ENCODE measurements at regions not wholly inside any gene's neighbourhood (a gene's known extent, or its start where the extent isn't known, plus 50 kb on each side); places are given as distances from the start of the nearest gene placed in this dataset.

- no peaks in the 10 kb centered on the region for H3K36me3 Mint-ChIP-seq (ENCODE audit: insufficient read depth, unreplicated experiment)
- H3K4me3 Mint-ChIP-seq (ENCODE audit: unreplicated experiment) = no peak overlapping the region
- no peak for DNase-seq (ENCODE audit: unreplicated experiment)
- POLR2A ChIA-PET = no interaction called here
- H3K9me3 Mint-ChIP-seq (ENCODE audit: unreplicated experiment) = no peaks in the 10 kb centered on the region
- CTCF ChIA-PET = interaction anchor here (0.8 to 1.8 kb wide), 2 partner anchors 10 to 1833 kb away, joined by 3 to 6 read pairs; no protein-coding TSS in a partner anchor
- intact Hi-C loops (cut with micrococcal nuclease) = no loop called here
- H3K27ac Mint-ChIP-seq (ENCODE audit: low read depth, unreplicated experiment) = no peak overlapping the region
- no peaks in the 10 kb centered on the region for H3K4me1 Mint-ChIP-seq (ENCODE audit: insufficient read depth, unreplicated experiment)
- H3K27me3 Mint-ChIP-seq (ENCODE audit: insufficient read depth, unreplicated experiment) = peaks cover 12% of the 10 kb centered on the region
- BruUV-seq (replicated peaks) = no TSS peak
- TF ChIP-seq, protein P1, sequence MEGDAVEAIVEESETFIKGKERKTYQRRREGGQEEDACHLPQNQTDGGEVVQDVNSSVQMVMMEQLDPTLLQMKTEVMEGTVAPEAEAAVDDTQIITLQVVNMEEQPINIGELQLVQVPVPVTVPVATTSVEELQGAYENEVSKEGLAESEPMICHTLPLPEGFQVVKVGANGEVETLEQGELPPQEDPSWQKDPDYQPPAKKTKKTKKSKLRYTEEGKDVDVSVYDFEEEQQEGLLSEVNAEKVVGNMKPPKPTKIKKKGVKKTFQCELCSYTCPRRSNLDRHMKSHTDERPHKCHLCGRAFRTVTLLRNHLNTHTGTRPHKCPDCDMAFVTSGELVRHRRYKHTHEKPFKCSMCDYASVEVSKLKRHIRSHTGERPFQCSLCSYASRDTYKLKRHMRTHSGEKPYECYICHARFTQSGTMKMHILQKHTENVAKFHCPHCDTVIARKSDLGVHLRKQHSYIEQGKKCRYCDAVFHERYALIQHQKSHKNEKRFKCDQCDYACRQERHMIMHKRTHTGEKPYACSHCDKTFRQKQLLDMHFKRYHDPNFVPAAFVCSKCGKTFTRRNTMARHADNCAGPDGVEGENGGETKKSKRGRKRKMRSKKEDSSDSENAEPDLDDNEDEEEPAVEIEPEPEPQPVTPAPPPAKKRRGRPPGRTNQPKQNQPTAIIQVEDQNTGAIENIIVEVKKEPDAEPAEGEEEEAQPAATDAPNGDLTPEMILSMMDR (IDR thresholded peaks at IDR 0.05; ENCODE audit: unreplicated experiment) = no peak
Measured at GRCh38 chr18:70840649-70841048, 551.8 kb downstream of the SOCS6 start.

- BruUV-seq (replicated peaks) = no TSS peak
- POLR2A ChIA-PET = no interaction called here
- TF ChIP-seq, protein P1 (IDR thresholded peaks at IDR 0.05; ENCODE audit: unreplicated experiment) = no peak
- no peak for DNase-seq (ENCODE audit: unreplicated experiment)
- H3K27ac Mint-ChIP-seq (ENCODE audit: low read depth, unreplicated experiment) = no peak overlapping the region
- H3K27me3 Mint-ChIP-seq (ENCODE audit: insufficient read depth, unreplicated experiment) = peaks cover 43% of the 10 kb centered on the region
- no peaks in the 10 kb centered on the region for H3K9me3 Mint-ChIP-seq (ENCODE audit: unreplicated experiment)
- intact Hi-C loops (cut with micrococcal nuclease) = no loop called here
- CTCF ChIA-PET = no interaction called here
- H3K4me1 Mint-ChIP-seq (ENCODE audit: insufficient read depth, unreplicated experiment) = no peaks in the 10 kb centered on the region
- no peaks in the 10 kb centered on the region for H3K36me3 Mint-ChIP-seq (ENCODE audit: insufficient read depth, unreplicated experiment)
- H3K4me3 Mint-ChIP-seq (ENCODE audit: unreplicated experiment) = no peak overlapping the region
Measured at GRCh38 chr18:70827632-70828031, 538.8 kb downstream of the SOCS6 start.

DNA sequence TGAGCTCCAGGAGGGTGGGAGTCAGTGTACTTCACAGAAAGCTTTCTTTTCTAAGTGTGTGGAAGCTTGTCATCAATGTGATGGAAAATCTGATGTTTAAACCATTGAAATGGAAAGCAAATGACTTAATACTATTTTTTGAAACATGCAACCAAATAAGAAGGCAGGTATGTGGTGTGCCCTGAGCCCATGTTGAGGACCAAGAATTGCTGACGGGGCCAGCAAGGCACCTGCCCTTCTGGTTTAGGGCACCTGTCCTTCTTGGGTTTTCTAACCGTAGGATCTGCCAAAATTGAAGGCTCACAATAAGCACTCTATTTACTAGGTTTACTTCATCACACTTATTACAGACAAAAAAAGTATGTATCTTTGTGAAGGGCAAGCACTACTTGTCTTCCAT, 537.7 kb downstream of the SOCS6 start:
- H3K27ac Mint-ChIP-seq (ENCODE audit: low read depth, unreplicated experiment) = no peak overlapping the region

GRCh38 chr18:70822691-70823090, 533.8 kb downstream of the SOCS6 start:
- ChIA-PET CTCF (interaction anchor here (0.7 kb wide), 1 partner anchor 347 kb away, joined by 3 read pairs; no protein-coding TSS in a partner anchor), POLR2A (no interaction called here)
- Mint-ChIP-seq H3K9me3 (ENCODE audit: unreplicated experiment) (no peaks in the 10 kb centered on the region), H3K36me3 (ENCODE audit: insufficient read depth, unreplicated experiment) (no peaks in the 10 kb centered on the region), H3K27ac (ENCODE audit: low read depth, unreplicated experiment) (no peak overlapping the region), H3K27me3 (ENCODE audit: insufficient read depth, unreplicated experiment) (peaks cover 45% of the 10 kb centered on the region), H3K4me1 (ENCODE audit: insufficient read depth, unreplicated experiment) (peaks cover 6% of the 10 kb centered on the region), H3K4me3 (ENCODE audit: unreplicated experiment) (no peak overlapping the region)
- TF ChIP-seq, protein P1 (IDR thresholded peaks at IDR 0.05; ENCODE audit: unreplicated experiment) = no peak
- intact Hi-C loops (cut with micrococcal nuclease) = no loop called here
- BruUV-seq (replicated peaks) = no TSS peak
- DNase-seq (ENCODE audit: unreplicated experiment) = no peak

More for the DNA sequence above, 537.7 kb downstream of the SOCS6 start:
- H3K27me3 Mint-ChIP-seq (ENCODE audit: insufficient read depth, unreplicated experiment) = peaks cover 38% of the 10 kb centered on the region
- no peak overlapping the region for H3K4me3 Mint-ChIP-seq (ENCODE audit: unreplicated experiment)
- intact Hi-C loops (cut with micrococcal nuclease) = no loop called here
- POLR2A ChIA-PET = no interaction called here
- no TSS peak for BruUV-seq (replicated peaks)
- CTCF ChIA-PET = no interaction called here
- no peak for DNase-seq (ENCODE audit: unreplicated experiment)
- no peaks in the 10 kb centered on the region for H3K36me3 Mint-ChIP-seq (ENCODE audit: insufficient read depth, unreplicated experiment)
- no peaks in the 10 kb centered on the region for H3K4me1 Mint-ChIP-seq (ENCODE audit: insufficient read depth, unreplicated experiment)
- TF ChIP-seq, protein P1 (IDR thresholded peaks at IDR 0.05; ENCODE audit: unreplicated experiment) = no peak
- no peaks in the 10 kb centered on the region for H3K9me3 Mint-ChIP-seq (ENCODE audit: unreplicated experiment)

Data from MCF 10A (cell line).